ENCODE measurements at regions not wholly inside any gene's neighbourhood (a gene's known extent, or its start where the extent isn't known, plus 50 kb on each side); places are given as distances from the start of the nearest gene placed in this dataset.
"Not testable (repeated sequence)": the region's sequence is repeated elsewhere in the genome, so short reads cannot be mapped to it uniquely, and the experiment has no call there.

DNA sequence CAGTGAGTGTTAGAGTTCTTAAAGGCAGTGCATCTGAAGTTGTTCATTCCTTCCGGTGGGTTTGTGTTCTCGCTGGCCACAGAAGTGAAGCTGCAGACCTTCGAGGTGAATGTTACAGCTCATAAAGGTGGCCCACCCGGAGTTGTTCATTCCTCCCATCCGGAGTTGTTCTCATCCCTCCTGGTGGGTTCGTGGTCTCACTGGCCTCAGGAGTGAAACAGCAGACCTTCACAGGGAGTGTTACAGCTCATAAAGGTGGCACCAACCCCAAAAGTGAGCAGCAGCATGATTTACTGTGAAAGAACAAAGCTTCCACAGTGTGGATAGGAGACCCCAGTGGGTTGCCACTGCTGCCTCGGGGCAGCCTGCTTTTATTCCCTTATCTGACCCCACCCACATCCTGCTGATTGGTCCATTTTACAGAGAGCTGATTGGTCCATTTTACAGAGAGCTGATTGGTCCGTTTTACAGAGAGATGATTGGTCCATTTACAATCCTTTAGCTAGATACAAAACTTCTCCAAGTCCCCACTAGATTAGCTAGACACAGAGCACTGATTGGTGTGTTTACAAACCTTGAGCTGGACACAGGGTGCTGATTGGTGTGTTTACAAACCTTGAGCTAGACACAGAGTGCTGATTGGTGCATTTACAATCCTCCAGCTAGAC lies 57.6 kb upstream of the ATP12A start:
- H3K27me3 Mint-ChIP-seq; DNase-seq (ENCODE audit: low spot score in 2 of 2); H3K36me3 Mint-ChIP-seq (ENCODE audit: insufficient read depth); ATAC-seq (replicated peaks; ENCODE audit: extremely low read depth, poor library complexity, severe bottlenecking); H3K27ac Mint-ChIP-seq (ENCODE audit: low read depth); H3K4me3 Mint-ChIP-seq; H3K9me3 Mint-ChIP-seq: not testable (repeated sequence)
- H3K4me1 Mint-ChIP-seq: peaks cover 54% of the 10 kb centered on the region

DNA sequence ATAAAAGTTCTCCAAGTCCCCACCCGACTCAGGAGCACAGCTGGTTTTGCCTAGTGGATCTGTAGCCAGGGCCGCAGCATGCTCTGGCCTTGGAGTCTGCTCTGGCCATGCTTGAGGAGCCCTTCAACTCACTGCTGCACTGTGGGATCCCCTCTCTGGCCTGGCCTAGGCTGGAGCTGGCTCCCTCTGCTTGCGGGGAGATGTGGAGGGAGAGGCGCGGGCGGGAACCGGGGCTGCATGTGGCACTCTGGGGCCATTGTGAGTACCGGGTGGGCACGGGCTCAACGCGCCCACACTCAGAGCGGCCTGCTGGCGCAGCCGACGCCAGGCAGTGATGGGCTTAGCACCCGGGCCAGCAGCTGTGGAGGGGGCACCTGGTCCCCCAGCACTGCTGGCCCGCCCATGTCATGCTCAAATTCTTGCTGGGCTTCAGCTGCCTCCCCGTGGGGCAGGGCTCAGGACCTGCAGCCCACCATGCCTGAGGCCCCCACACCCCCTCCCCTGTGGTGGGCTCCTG lies 57.0 kb upstream of the ATP12A start:
- Mint-ChIP-seq H3K9me3 (no peaks in the 10 kb centered on the region), H3K4me1 (peaks cover 53% of the 10 kb centered on the region), H3K27me3 (no peaks in the 10 kb centered on the region), H3K36me3 (ENCODE audit: insufficient read depth) (peaks cover 6% of the 10 kb centered on the region), H3K27ac (ENCODE audit: low read depth) (no peak overlapping the region), H3K4me3 (no peak overlapping the region)
- DNase-seq (ENCODE audit: low spot score in 2 of 2) (no peak), ATAC-seq (replicated peaks; ENCODE audit: extremely low read depth, poor library complexity, severe bottlenecking) (no peak)

DNA sequence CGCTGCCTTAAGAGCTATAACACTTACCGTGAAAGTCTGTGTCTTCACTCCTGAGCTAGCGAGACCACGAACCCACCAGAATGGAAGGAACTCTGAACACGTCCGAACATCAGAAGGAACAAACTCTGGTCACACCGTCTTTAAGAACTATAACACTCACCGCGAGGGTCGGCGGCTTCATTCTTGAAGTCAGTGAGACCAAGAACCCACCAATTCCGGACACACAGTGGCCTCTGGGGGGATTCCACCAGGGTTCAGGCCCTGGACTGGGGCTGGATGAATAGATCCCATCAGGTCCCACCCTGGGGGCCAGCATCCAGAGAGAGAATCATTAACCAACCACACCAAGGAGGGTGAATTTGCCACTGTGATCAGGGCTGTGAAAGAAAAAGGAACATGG lies 55.8 kb upstream of the ATP12A start:
- H3K4me3 Mint-ChIP-seq: no peak overlapping the region
- DNase-seq (ENCODE audit: low spot score in 2 of 2) (no peak), ATAC-seq (replicated peaks; ENCODE audit: extremely low read depth, poor library complexity, severe bottlenecking) (no peak)
- H3K4me1 Mint-ChIP-seq: peaks cover 42% of the 10 kb centered on the region
- H3K27me3 Mint-ChIP-seq: no peaks in the 10 kb centered on the region
- peaks cover 6% of the 10 kb centered on the region for H3K36me3 Mint-ChIP-seq (ENCODE audit: insufficient read depth)
- H3K9me3 Mint-ChIP-seq: no peaks in the 10 kb centered on the region
- H3K27ac Mint-ChIP-seq (ENCODE audit: low read depth): peak overlapping the region; percentile 73

DNA sequence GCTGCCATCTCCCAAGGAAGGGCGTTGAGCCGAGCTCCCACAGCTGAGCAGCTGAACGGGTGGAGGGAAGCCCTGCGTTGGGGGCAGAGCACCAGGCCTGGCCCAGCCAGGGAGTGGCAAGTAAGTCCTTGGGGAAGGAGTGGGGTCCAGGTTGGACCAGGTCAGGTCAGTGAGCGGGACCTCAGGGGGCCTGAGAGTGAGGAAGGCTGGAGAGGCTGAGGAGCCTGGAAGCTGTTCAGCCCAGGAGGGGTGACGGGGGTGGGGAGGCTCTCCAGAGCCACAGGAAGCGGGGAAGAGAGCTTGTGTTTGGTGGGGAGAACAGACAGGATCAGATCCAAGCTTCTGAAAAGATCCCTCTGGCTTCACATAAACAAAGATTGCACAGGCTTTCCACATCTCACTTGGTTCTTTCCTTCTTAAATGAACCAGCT lies 55.4 kb upstream of the ATP12A start:
- ATAC-seq (replicated peaks; ENCODE audit: extremely low read depth, poor library complexity, severe bottlenecking) (no peak), DNase-seq (ENCODE audit: low spot score in 2 of 2) (no peak)
- peak overlapping the region; percentile 80 for H3K27ac Mint-ChIP-seq (ENCODE audit: low read depth)
- H3K36me3 Mint-ChIP-seq (ENCODE audit: insufficient read depth): peaks cover 6% of the 10 kb centered on the region
- H3K9me3 Mint-ChIP-seq: no peaks in the 10 kb centered on the region
- peaks cover 40% of the 10 kb centered on the region for H3K4me1 Mint-ChIP-seq
- H3K27me3 Mint-ChIP-seq: no peaks in the 10 kb centered on the region
- peak overlapping the region; percentile 6 for H3K4me3 Mint-ChIP-seq

DNA sequence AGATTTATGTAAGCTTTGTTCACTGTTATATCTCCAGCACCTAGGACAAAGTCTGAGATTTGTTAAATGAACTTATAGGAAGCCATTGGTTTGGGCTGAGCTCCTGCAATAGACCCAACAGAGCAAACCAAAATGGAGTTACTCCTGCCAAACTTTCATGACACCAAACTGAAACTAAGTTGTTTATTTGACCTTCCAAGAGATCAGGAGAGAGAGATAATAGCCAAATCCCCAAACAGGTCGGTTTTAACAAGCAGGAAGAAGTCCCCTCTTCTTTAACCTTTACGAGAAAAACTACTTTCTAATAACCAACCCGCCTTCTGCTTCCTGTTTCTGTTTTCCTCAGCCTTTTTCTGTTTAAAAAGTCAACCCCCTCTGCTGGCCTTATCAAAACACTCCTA lies 54.9 kb upstream of the ATP12A start:
- Mint-ChIP-seq H3K27me3 (no peaks in the 10 kb centered on the region), H3K9me3 (no peaks in the 10 kb centered on the region), H3K4me1 (peaks cover 35% of the 10 kb centered on the region), H3K36me3 (ENCODE audit: insufficient read depth) (peaks cover 4% of the 10 kb centered on the region), H3K27ac (ENCODE audit: low read depth) (peak overlapping the region; percentile 80), H3K4me3 (peak overlapping the region; percentile 6)
- DNase-seq (ENCODE audit: low spot score in 2 of 2): no peak
- ATAC-seq (replicated peaks; ENCODE audit: extremely low read depth, poor library complexity, severe bottlenecking): no peak

DNA sequence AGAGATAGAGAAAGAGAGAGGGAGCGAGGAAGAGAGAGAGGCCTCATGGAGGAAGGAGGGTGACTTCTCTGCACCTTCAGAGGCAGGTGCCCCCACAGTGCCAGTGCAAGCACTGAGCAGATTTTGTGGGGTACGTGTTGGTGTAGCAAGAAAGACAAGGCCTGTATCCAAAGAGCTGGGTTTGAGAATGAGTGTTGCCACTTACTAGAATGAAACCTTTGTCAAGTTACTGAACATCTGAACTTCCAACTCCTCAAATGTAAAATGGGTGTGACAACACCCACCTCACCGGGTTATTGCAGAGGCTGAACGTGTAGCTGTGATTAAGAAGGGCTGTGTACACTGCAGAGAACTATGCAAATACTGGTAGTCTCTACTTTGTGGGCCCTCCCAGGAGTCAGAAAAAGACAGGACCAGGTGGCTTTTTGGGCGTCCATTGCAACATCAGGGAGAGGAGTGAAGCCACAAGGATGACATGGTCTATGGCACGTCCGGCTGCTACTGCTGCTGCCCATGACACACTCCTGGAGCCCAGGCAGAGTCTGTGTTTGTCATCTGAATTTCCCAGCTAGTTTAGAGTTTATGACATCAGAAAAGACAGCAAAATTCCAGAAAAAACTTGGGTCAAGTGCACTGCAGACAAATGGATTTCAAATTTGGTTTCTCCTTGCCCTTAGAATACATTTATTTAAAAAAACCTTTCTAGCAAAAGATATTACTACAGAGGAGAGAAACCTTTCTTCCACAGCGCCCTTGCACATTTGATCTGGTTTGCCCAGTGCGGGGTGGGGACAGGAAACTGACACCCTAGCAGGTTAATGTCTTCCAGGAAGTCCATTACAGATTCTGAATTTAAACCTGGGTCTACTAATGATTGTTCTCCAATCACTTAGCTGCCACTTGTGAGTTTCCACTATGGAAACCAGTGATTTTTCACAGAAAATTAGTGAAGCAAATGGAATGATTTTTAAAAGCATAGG lies 54.0 kb upstream of the ATP12A start:
- ATAC-seq (replicated peaks; ENCODE audit: extremely low read depth, poor library complexity, severe bottlenecking): peak; percentile 82
- H3K9me3 Mint-ChIP-seq: no peaks in the 10 kb centered on the region
- H3K27me3 Mint-ChIP-seq: no peaks in the 10 kb centered on the region
- peaks cover 40% of the 10 kb centered on the region for H3K4me1 Mint-ChIP-seq
- peaks cover 5% of the 10 kb centered on the region for H3K36me3 Mint-ChIP-seq (ENCODE audit: insufficient read depth)
- peak overlapping the region; percentile 6 for H3K4me3 Mint-ChIP-seq
- H3K27ac Mint-ChIP-seq (ENCODE audit: low read depth): peak overlapping the region; percentile 80
- DNase-seq (ENCODE audit: low spot score in 2 of 2): no peak

DNA sequence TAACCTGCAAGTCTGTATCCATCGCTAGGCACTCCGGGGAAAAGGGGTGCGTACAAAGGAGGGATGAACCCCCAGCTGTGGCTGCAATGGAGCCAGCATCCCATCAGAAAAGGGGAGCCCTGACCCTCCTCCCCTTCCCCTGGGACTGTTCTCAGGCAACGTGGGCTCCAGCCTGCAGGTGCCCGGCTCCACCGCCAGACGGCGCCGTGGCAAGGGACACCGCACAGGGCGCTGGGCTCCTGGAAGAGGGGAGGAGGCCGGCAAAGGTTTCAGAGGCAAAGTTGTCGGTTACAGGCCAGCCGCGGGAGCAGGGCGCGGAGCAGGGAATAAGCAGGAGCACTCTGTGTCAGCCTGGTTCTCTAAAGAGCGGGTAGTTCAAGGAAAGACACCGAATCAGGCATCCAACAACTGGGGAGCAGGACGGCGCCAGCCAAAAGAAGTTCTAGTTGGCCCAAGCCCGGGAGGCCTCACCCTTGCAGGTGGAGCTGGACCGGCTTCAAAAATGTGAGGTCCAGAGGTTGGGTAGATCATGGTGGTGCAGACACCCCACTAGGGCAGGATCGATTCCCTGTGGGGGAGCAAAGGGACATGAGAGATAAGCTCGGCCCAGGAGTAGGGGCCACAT lies 53.0 kb upstream of the ATP12A start:
- Mint-ChIP-seq H3K4me3 (no peak overlapping the region), H3K9me3 (no peaks in the 10 kb centered on the region), H3K4me1 (peaks cover 41% of the 10 kb centered on the region), H3K36me3 (ENCODE audit: insufficient read depth) (peaks cover 5% of the 10 kb centered on the region), H3K27ac (ENCODE audit: low read depth) (no peak overlapping the region), H3K27me3 (no peaks in the 10 kb centered on the region)
- ATAC-seq (replicated peaks; ENCODE audit: extremely low read depth, poor library complexity, severe bottlenecking) (no peak), DNase-seq (ENCODE audit: low spot score in 2 of 2) (no peak)

DNA sequence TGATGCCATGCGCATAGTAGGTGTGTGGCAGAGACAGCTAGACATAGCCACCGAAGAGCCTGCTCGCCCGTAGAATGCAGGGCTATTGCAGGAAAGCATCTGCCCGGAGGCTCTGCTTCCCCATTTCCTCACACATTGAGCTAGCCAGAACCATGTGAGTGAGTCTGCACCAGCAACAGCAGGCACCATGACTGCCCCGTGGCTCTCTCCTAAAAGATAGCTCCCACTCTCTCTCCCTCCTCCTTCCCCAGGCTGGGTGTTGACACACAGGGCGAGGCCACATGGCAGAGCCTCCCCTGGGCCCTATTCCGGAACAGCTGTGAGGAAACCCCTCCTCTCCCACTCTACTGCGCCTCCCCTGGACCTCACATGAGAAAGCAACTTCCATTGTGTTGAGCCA lies 52.3 kb upstream of the ATP12A start:
- H3K27me3 Mint-ChIP-seq: no peaks in the 10 kb centered on the region
- H3K4me1 Mint-ChIP-seq: peaks cover 41% of the 10 kb centered on the region
- H3K9me3 Mint-ChIP-seq: no peaks in the 10 kb centered on the region
- no peak overlapping the region for H3K27ac Mint-ChIP-seq (ENCODE audit: low read depth)
- ATAC-seq (replicated peaks; ENCODE audit: extremely low read depth, poor library complexity, severe bottlenecking) (no peak), DNase-seq (ENCODE audit: low spot score in 2 of 2) (no peak)
- peaks cover 5% of the 10 kb centered on the region for H3K36me3 Mint-ChIP-seq (ENCODE audit: insufficient read depth)
- no peak overlapping the region for H3K4me3 Mint-ChIP-seq

DNA sequence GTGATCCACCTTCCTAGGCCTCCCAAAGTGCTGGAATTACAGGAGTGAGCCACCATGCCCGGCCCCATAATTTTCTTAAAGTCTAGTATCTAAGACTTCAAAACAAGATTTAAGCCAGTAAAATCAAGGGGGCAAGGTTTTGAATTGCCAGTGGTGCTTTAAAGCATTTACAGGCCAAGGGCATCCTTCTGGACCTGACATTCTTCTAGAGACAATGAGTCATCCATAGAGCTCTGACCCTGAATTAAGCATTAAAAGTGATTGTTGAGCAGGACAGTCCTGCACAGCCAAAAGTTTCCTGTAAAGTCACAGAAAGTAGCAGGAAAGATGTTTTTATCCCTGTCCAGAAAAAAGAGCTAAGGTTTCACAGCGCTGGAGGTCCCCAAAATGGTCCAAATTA lies 50.9 kb upstream of the ATP12A start:
- H3K27ac Mint-ChIP-seq (ENCODE audit: low read depth): no peak overlapping the region

DNA sequence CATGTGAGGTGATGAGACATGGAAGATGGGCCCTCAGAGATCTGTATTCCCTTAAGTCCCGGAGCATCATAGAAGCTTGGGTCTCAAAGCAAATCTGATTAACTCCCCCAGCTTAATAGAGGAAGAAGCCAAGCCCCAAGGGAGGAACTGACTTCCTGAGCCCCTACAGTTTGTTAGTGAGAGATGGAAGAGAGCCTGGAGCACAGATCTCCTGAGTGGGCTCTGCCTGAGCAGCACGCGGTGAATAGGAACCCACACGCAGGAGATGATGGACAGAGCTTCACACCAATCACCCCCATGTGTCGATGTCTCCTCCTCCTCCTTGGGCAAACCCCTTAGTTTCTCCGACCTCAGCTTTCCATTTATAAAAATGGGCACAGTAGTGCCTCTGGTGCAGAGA lies 50.1 kb upstream of the ATP12A start:
- no peak for ATAC-seq (replicated peaks; ENCODE audit: extremely low read depth, poor library complexity, severe bottlenecking)

More for the DNA sequence above, 50.9 kb upstream of the ATP12A start:
- Mint-ChIP-seq H3K27me3 (no peaks in the 10 kb centered on the region), H3K4me1 (peaks cover 39% of the 10 kb centered on the region), H3K36me3 (ENCODE audit: insufficient read depth) (peaks cover 5% of the 10 kb centered on the region), H3K9me3 (no peaks in the 10 kb centered on the region), H3K4me3 (no peak overlapping the region)
- DNase-seq (ENCODE audit: low spot score in 2 of 2) (no peak), ATAC-seq (replicated peaks; ENCODE audit: extremely low read depth, poor library complexity, severe bottlenecking) (no peak)

More for the DNA sequence above, 50.1 kb upstream of the ATP12A start:
- peaks cover 4% of the 10 kb centered on the region for H3K36me3 Mint-ChIP-seq (ENCODE audit: insufficient read depth)
- no peaks in the 10 kb centered on the region for H3K27me3 Mint-ChIP-seq
- H3K4me3 Mint-ChIP-seq: no peak overlapping the region
- no peak for DNase-seq (ENCODE audit: low spot score in 2 of 2)
- H3K9me3 Mint-ChIP-seq: no peaks in the 10 kb centered on the region
- H3K27ac Mint-ChIP-seq (ENCODE audit: low read depth): peak overlapping the region; percentile 30
- peaks cover 31% of the 10 kb centered on the region for H3K4me1 Mint-ChIP-seq

Data from central memory CD8-positive, alpha-beta T cell (primary cell).